ENCODE measurements at regions not wholly inside any gene's neighbourhood (a gene's known extent, or its start where the extent isn't known, plus 50 kb on each side); places are given as distances from the start of the nearest gene placed in this dataset.

DNA sequence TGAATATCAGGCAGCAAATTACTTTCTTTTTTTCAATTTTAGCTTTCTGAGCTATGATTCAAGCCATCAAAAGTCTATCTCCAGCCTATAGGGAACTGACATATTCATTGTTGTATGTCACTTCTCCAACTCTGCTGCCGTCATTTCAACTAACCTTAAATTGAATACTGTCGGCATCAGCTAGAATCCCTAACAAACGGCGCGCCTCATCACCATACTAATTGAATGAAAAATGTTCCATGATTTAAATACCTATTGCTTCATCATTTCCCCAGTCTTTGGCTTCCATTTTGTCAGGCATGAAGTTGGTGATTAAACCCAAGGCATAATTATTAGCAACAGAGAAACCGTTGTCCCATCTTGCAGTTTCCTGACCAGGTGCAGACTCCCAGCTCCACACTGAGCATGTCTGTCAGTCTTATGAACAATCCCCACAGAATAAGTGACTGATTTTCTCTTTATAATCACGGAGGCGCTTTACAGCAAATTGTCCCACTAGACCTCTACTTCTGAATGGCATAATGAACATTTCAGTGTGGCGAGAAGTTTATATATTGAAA is 83.5 kb upstream of the NPY start:
- TF ChIP-seq EP300 (IDR thresholded peaks at IDR 0.05; ENCODE audit: low read depth) = no peak
- no peak for TF ChIP-seq POLR2A (IDR thresholded peaks at IDR 0.05)
- no peak for TF ChIP-seq POLR2AphosphoS5 (IDR thresholded peaks at IDR 0.05)
- TF ChIP-seq, protein P1, sequence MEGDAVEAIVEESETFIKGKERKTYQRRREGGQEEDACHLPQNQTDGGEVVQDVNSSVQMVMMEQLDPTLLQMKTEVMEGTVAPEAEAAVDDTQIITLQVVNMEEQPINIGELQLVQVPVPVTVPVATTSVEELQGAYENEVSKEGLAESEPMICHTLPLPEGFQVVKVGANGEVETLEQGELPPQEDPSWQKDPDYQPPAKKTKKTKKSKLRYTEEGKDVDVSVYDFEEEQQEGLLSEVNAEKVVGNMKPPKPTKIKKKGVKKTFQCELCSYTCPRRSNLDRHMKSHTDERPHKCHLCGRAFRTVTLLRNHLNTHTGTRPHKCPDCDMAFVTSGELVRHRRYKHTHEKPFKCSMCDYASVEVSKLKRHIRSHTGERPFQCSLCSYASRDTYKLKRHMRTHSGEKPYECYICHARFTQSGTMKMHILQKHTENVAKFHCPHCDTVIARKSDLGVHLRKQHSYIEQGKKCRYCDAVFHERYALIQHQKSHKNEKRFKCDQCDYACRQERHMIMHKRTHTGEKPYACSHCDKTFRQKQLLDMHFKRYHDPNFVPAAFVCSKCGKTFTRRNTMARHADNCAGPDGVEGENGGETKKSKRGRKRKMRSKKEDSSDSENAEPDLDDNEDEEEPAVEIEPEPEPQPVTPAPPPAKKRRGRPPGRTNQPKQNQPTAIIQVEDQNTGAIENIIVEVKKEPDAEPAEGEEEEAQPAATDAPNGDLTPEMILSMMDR (IDR thresholded peaks at IDR 0.05) = no peak

Data from transverse colon (tissue), 4 donors.